IMR-90 (cell line): ENCODE measurements at regions not wholly inside any gene's neighbourhood (a gene's known extent, or its start where the extent isn't known, plus 50 kb on each side); places are given as distances from the start of the nearest gene placed in this dataset.

Experiments used
- ATAC-seq: fragments of 200-7000 bp; cut with Tn5 transposase; 2 replicates; pipeline ENCODE4 v1.9.1; 2020; ENCODE audit warnings: low read depth, mild to moderate bottlenecking, moderate library complexity
- BruUV-seq: library from RNA; stranded (reverse); fragments of 400-500 nt; replicated peaks from 2 replicates; lab custom pipeline; 2021; lab: Mats Ljungman, UMichigan
- CTCF ChIA-PET: fragments of 300-600 bp; formaldehyde crosslinking; extraction: SDS; loops from one replicate; lab custom pipeline; 2021; ENCODE audit warnings: antibody characterized with exemption; lab: Yijun Ruan, JAX
- POLR2A ChIA-PET: fragments of 300-600 bp; sonication (Branson Sonifier 250); formaldehyde crosslinking; loops from one replicate; lab custom pipeline; 2022; ENCODE audit warnings: antibody characterized with exemption; ENCODE audit not compliant: unreplicated experiment; lab: Charles Lee
- DNase-seq: peaks from one replicate; pipeline ENCODE4 v3.0.0; 2013
- H2AFZ ChIP-seq: replicated peaks from 2 replicates; pipeline ENCODE3; 2013; ENCODE audit warnings: low read length, mild to moderate bottlenecking; ENCODE audit not compliant: poor library complexity
- H2AK5ac ChIP-seq: 2 replicates; pipeline ENCODE4 v1.6.1; 2013; ENCODE audit warnings: low read depth, low read length, inconsistent platforms
- H2AK9ac ChIP-seq: replicated peaks from 2 replicates; pipeline ENCODE3; 2013; ENCODE audit warnings: mild to moderate bottlenecking, low read depth, low read length, moderate library complexity; ENCODE audit not compliant: poor library complexity
- H2BK120ac ChIP-seq: 2 replicates; pipeline ENCODE4 v1.6.1; 2013; ENCODE audit warnings: low read depth, low read length, inconsistent platforms
- H2BK15ac ChIP-seq: 3 replicates; pipeline ENCODE4 v1.6.1; 2013; ENCODE audit warnings: low read depth, low read length, inconsistent platforms
- H2BK20ac ChIP-seq: 2 replicates; pipeline ENCODE4 v1.6.1; 2013; ENCODE audit warnings: low read depth, mild to moderate bottlenecking, inconsistent platforms, low read length, moderate library complexity
- H2BK5ac ChIP-seq: 2 replicates; pipeline ENCODE4 v1.6.1; 2013; ENCODE audit warnings: mild to moderate bottlenecking, low read depth, low read length, inconsistent platforms; ENCODE audit not compliant: poor library complexity, severe bottlenecking
- H3K14ac ChIP-seq: replicated peaks from 2 replicates; pipeline ENCODE4 v1.6.1; 2013; ENCODE audit warnings: low read depth, low read length, inconsistent platforms
- H3K18ac ChIP-seq: 2 replicates; pipeline ENCODE4 v1.6.1; 2013; ENCODE audit warnings: low read depth, low read length, control low read depth
- H3K23ac ChIP-seq: 2 replicates; pipeline ENCODE4 v1.6.1; 2013; ENCODE audit warnings: low read depth, low read length, inconsistent platforms
- H3K27ac ChIP-seq: 2 replicates; pipeline ENCODE4 v1.5.1; 2013; ENCODE audit warnings: mild to moderate bottlenecking, control low read depth, low read length; ENCODE audit not compliant: insufficient read depth
- H3K27me3 ChIP-seq: 2 replicates; pipeline ENCODE4 v1.6.1; 2013; ENCODE audit warnings: low read length; ENCODE audit not compliant: control insufficient read depth, insufficient read depth
- H3K36me3 ChIP-seq: 2 replicates; pipeline ENCODE4 v1.6.1; 2013; ENCODE audit warnings: low read length, mixed read lengths; ENCODE audit not compliant: control insufficient read depth, insufficient read depth
- H3K4ac ChIP-seq: 2 replicates; pipeline ENCODE4 v1.6.1; 2013; ENCODE audit warnings: low read depth, low read length, inconsistent platforms
- H3K4me1 ChIP-seq: 2 replicates; pipeline ENCODE4 v1.6.1; 2013; ENCODE audit warnings: low read length, mixed read lengths; ENCODE audit not compliant: control insufficient read depth, insufficient read depth
- H3K4me2 ChIP-seq: 2 replicates; pipeline ENCODE4 v1.6.1; 2013; ENCODE audit warnings: low read depth, mild to moderate bottlenecking, control low read depth, low read length, moderate library complexity
- H3K4me3 ChIP-seq: 2 replicates; pipeline ENCODE4 v1.5.1; 2013; ENCODE audit warnings: low read depth, mild to moderate bottlenecking, control low read depth, low read length, moderate library complexity; ENCODE audit not compliant: insufficient read depth
- H3K56ac ChIP-seq: 2 replicates; pipeline ENCODE4 v1.6.1; 2013; ENCODE audit warnings: low read length, inconsistent platforms; ENCODE audit not compliant: insufficient read depth; ENCODE audit errors: extremely low read depth
- H3K79me1 ChIP-seq, 2 experiments: 2 replicates each; pipeline ENCODE4 v1.6.1; 2013; ENCODE audit warnings: low read length in 2 of 2, inconsistent platforms in 1 of 2, low read depth in 1 of 2
- H3K9ac ChIP-seq: 2 replicates; pipeline ENCODE4 v1.6.1; 2013; ENCODE audit warnings: low read depth, low read length, control low read depth
- H3K9me1 ChIP-seq: 2 replicates; pipeline ENCODE4 v1.6.1; 2013; ENCODE audit warnings: low read length, inconsistent platforms; ENCODE audit not compliant: insufficient read depth
- H3K9me3 ChIP-seq: 2 replicates; pipeline ENCODE4 v1.6.1; 2013; ENCODE audit warnings: low read length; ENCODE audit not compliant: control insufficient read depth, insufficient read depth
- H4K20me1 ChIP-seq: 2 replicates; pipeline ENCODE4 v1.6.1; 2013; ENCODE audit warnings: low read length, inconsistent platforms; ENCODE audit not compliant: insufficient read depth
- H4K5ac ChIP-seq: 2 replicates; pipeline ENCODE4 v1.6.1; 2013; ENCODE audit warnings: mild to moderate bottlenecking, low read depth, low read length, control low read depth
- H4K8ac ChIP-seq, 2 experiments: 2 replicates each; pipeline ENCODE4 v1.6.1; 2013; ENCODE audit warnings: low read depth in 2 of 2, low read length in 2 of 2, control low read depth in 1 of 2, inconsistent platforms in 1 of 2
- H4K91ac ChIP-seq: 2 replicates; pipeline ENCODE4 v1.6.1; 2013; ENCODE audit warnings: low read depth, low read length, inconsistent platforms; ENCODE audit not compliant: insufficient read depth
- FOS ChIP-seq: fragments of 150-350 bp; IDR thresholded peaks from 2 replicates; pipeline ENCODE4 v1.6.1; 2016; ENCODE audit warnings: low read depth, low read length
- MXI1 ChIP-seq: IDR thresholded peaks from 2 replicates; pipeline ENCODE4 v1.6.1; 2012; ENCODE audit warnings: low read depth, mild to moderate bottlenecking, low read length, moderate library complexity, borderline replicate concordance
- POLR2A ChIP-seq: IDR thresholded peaks from 2 replicates; pipeline ENCODE4 v1.6.1; 2012; ENCODE audit warnings: mild to moderate bottlenecking, low read depth, low read length
- RFX5 ChIP-seq: IDR thresholded peaks from 2 replicates; pipeline ENCODE4 v1.8.0; 2012; ENCODE audit warnings: low read depth, mild to moderate bottlenecking, low read length, moderate library complexity
- WGBS, 2 experiments: methylation state at CpG; one replicate each; pipeline versions ENCODE4 v1.1.5 to v1.1.7; 2013; ENCODE audit warnings: missing lambda C conversion rate in 2 of 2; ENCODE audit not compliant: insufficient read length in 1 of 2; ENCODE audit errors: extremely low coverage in 2 of 2; 5-methylcytosine and 5-hydroxymethylcytosine counted together
- dilution Hi-C: fragments of 300-500 bp; cut with HindIII; formaldehyde crosslinking; loops from one replicate; pipeline ENCODE4 v1.14.3; 2018; ENCODE audit warnings: low sequenced_read_pairs; ENCODE audit not compliant: unreplicated experiment
- in situ Hi-C: fragments of 300-500 bp; cut with MboI; formaldehyde crosslinking; loops from 3 replicates; pipeline ENCODE4 v1.14.3; 2019; ENCODE audit warnings: low sequenced_read_pairs, inconsistent platforms, mixed read lengths
- intact Hi-C: fragments of 100-400 bp; cut with micrococcal nuclease; formaldehyde crosslinking; loops from 2 replicates; pipeline ENCODE4 v1.10.0; 2022
- TF ChIP-seq, protein P1 (sequence below): fragments of 150-350 bp; IDR thresholded peaks from 2 replicates; pipeline ENCODE4 v1.6.1; 2016; ENCODE audit warnings: low read depth, mild to moderate bottlenecking, low read length, moderate library complexity, borderline replicate concordance

DNA sequence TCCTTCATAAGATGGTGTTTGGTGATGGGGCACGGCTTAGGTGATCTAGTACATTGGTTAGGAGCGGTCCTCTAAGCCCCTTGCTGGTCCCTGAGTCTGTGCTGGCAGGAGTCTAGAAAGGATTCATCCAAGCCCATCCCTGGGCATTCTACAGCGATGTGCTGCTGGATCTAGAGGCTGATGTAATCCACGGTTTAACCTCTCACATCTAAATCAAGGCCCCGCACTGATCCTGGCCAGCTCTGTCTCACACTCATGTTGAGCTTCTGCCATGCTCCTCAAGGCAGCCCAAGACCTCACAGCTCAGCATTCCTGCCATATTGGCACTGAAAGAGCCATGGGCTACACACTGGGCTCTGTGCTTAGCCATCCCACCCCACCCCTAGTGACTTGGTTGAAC, 664.8 kb downstream of the STK39 start:
- Histone ChIP-seq H2BK120ac (no peak overlapping the region), H3K14ac (no peak overlapping the region), H2BK15ac (no peak overlapping the region), H2AFZ (no peak overlapping the region), H3K9me3 (no peaks in the 10 kb centered on the region), H3K4ac (no peak overlapping the region), H3K4me1 (no peaks in the 10 kb centered on the region), H3K23ac (no peak overlapping the region), H3K27ac (no peak overlapping the region), H3K9ac (no peak overlapping the region), H2AK9ac (no peak overlapping the region), H3K4me2 (no peak overlapping the region), H2BK20ac (no peak overlapping the region), H3K27me3 (no peaks in the 10 kb centered on the region), H3K79me1 (no peaks in the 10 kb centered on the region), H4K5ac (no peak overlapping the region), H3K9me1 (no peaks in the 10 kb centered on the region), H4K8ac (no peak overlapping the region), H3K4me3 (no peak overlapping the region), H3K36me3 (no peaks in the 10 kb centered on the region), H4K20me1 (no peaks in the 10 kb centered on the region), H2AK5ac (no peak overlapping the region), H4K91ac (no peak overlapping the region), H2BK5ac (no peak overlapping the region), H3K56ac (no peak overlapping the region), H3K18ac (no peak overlapping the region)
- WGBS, 2 experiments: 90% methylated on average over 2 of the region's 5 CpGs; no CpG with 5 or more reads in 1 of the 2 experiments
- ATAC-seq (no peak), DNase-seq (no peak)
- ChIA-PET POLR2A (no interaction called here), CTCF (no interaction called here)
- dilution Hi-C loops: no loop called here
- no peak for TF ChIP-seq RFX5
- TF ChIP-seq POLR2A: no peak
- TF ChIP-seq, protein P1, sequence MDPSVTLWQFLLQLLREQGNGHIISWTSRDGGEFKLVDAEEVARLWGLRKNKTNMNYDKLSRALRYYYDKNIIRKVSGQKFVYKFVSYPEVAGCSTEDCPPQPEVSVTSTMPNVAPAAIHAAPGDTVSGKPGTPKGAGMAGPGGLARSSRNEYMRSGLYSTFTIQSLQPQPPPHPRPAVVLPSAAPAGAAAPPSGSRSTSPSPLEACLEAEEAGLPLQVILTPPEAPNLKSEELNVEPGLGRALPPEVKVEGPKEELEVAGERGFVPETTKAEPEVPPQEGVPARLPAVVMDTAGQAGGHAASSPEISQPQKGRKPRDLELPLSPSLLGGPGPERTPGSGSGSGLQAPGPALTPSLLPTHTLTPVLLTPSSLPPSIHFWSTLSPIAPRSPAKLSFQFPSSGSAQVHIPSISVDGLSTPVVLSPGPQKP: no peak
- no peak for TF ChIP-seq FOS
- no peak for TF ChIP-seq MXI1
- in situ Hi-C loops: no loop called here
- BruUV-seq: no TSS peak
- intact Hi-C loops: no loop called here
